Peyer's patch (tissue), 4 donors: ENCODE measurements at regions not wholly inside any gene's neighbourhood (a gene's known extent, or its start where the extent isn't known, plus 50 kb on each side); places are given as distances from the start of the nearest gene placed in this dataset.

ENCODE experiments used
- DNase-seq, 3 donors: peaks; one replicate each; pipeline ENCODE4 v3.0.0-alpha.2; 2017 to 2019
- H3K27ac ChIP-seq, 4 donors: fragments of 200-600 bp; sonication (generic); one replicate each; pipeline ENCODE4 v1.5.1; 2016 to 2019
- H3K27me3 ChIP-seq, 2 donors: fragments of 200-600 bp; sonication (generic); one replicate each; pipeline ENCODE4 v1.5.1; 2019
- H3K36me3 ChIP-seq, 3 donors: fragments of 200-600 bp; sonication (generic); one replicate each; pipeline ENCODE4 v1.5.1; 2016 to 2019
- H3K4me1 ChIP-seq, 4 donors: fragments of 200-600 bp; sonication (generic); one replicate each; pipeline ENCODE4 v1.5.1; 2016 to 2019
- H3K4me3 ChIP-seq, 4 donors: fragments of 200-600 bp; sonication (generic); 1 replicate in 3 of 4; 2 replicates in 1 of 4; pipeline ENCODE4 v1.5.1; 2016 to 2019; ENCODE audit warnings: mild to moderate bottlenecking in 1 of 4
- H3K9me3 ChIP-seq, 4 donors: fragments of 200-600 bp; sonication (generic); one replicate each; pipeline ENCODE4 v1.5.1; 2016 to 2019; ENCODE audit warnings: mild to moderate bottlenecking in 1 of 4
- POLR2A ChIP-seq, 2 donors: fragments of 450-650 bp; IDR thresholded peaks; one replicate each; pipeline ENCODE4 v1.5.1; 2017; ENCODE audit warnings: antibody characterized with exemption in 2 of 2, mild to moderate bottlenecking in 2 of 2, moderate library complexity in 2 of 2
- TF ChIP-seq, protein P1 (sequence below), 6 experiments: fragments of 450-650 bp in 4 of 6; fragments of 200-600 bp in 2 of 6; sonication (generic) in 1 of 6; IDR thresholded peaks; one replicate each; pipeline ENCODE4 v1.5.1; 2017 to 2019; ENCODE audit warnings: antibody characterized with exemption in 6 of 6, mild to moderate bottlenecking in 3 of 6, moderate library complexity in 1 of 6

DNA sequence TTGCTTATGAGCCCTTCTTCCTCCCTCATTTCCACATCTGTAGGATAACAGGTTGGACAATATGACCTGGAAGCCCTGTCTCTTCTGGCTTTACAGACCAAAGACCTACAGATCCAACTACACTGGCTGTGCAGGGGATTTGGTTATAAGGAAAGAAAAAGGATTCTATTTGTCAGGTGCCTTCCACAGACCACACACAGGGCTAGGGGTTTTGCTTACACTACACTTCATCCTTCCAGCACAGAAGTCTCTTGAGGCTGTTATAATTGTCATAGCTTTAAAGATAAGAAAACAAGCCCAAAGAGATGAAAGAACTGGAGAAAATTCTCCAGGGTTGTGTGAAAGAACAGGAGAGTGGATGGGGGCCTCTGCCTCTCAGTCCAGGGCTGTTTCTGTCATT lies 302.6 kb downstream of the MYCN start:
- H3K9me3 ChIP-seq = no peaks in the 10 kb centered on the region
- no peaks in the 10 kb centered on the region for H3K4me1 ChIP-seq
- TF ChIP-seq, protein P1, sequence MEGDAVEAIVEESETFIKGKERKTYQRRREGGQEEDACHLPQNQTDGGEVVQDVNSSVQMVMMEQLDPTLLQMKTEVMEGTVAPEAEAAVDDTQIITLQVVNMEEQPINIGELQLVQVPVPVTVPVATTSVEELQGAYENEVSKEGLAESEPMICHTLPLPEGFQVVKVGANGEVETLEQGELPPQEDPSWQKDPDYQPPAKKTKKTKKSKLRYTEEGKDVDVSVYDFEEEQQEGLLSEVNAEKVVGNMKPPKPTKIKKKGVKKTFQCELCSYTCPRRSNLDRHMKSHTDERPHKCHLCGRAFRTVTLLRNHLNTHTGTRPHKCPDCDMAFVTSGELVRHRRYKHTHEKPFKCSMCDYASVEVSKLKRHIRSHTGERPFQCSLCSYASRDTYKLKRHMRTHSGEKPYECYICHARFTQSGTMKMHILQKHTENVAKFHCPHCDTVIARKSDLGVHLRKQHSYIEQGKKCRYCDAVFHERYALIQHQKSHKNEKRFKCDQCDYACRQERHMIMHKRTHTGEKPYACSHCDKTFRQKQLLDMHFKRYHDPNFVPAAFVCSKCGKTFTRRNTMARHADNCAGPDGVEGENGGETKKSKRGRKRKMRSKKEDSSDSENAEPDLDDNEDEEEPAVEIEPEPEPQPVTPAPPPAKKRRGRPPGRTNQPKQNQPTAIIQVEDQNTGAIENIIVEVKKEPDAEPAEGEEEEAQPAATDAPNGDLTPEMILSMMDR (IDR thresholded peaks at IDR 0.05) = no peak
- no peak for TF ChIP-seq POLR2A (IDR thresholded peaks at IDR 0.05)
- H3K4me3 ChIP-seq = no peak overlapping the region
- no peaks in the 10 kb centered on the region for H3K36me3 ChIP-seq
- no peak overlapping the region for H3K27ac ChIP-seq
- no peaks in the 10 kb centered on the region for H3K27me3 ChIP-seq
- no peak for DNase-seq

DNA sequence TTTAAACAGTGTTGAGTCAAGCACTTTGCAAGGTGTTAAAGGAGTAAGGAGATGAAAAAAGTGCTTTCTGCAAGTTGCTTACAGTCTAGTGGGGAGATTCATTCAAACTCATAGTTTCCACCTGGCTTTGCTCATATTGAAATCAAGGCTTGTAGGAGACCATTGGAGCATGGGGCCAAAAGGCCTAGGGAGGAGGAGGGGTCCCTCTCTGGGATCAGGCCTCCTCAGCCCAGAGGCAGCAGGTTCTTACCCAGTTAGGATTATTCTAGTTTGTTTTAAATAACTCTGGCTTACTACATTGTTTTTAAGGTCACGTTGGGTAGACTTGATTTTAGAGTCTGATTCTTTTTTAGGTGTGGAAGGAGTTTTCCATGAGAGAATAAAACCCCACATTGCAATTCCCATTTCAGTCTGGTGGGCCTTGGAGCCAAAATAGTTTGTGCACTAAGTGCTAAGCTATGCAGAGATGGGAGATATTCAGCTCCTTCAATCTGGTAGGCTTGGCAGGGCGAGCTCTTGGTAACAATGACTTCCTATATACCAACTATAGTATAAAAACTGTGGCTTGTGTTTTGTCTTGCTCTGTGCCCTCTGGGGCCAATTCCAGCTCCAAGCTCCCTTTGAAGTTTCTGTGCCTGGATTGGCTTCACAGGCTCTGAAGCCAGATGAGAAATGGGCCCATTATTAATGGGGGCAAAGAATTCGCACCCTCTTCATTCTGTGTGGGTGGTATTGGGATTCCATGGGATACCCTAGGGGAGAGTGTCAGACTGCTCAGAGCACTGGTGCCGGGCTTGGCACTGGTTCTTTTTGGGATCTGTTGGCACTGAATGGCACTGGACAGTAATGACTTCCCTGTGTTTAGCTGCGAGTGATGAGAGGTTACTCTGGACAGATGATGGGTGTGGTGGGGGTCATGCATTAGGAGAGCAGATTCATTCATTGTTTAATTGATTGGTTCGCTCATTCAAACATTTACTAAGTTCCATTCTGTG lies 301.1 kb downstream of the MYCN start:
- no peaks in the 10 kb centered on the region for H3K36me3 ChIP-seq
- H3K4me1 ChIP-seq = no peaks in the 10 kb centered on the region
- no peaks in the 10 kb centered on the region for H3K27me3 ChIP-seq
- no peak overlapping the region for H3K27ac ChIP-seq
- H3K9me3 ChIP-seq = no peaks in the 10 kb centered on the region
- DNase-seq = no peak
- TF ChIP-seq POLR2A (IDR thresholded peaks at IDR 0.05) = no peak
- TF ChIP-seq, protein P1 (IDR thresholded peaks at IDR 0.05) = no peak
- no peak overlapping the region for H3K4me3 ChIP-seq

DNA sequence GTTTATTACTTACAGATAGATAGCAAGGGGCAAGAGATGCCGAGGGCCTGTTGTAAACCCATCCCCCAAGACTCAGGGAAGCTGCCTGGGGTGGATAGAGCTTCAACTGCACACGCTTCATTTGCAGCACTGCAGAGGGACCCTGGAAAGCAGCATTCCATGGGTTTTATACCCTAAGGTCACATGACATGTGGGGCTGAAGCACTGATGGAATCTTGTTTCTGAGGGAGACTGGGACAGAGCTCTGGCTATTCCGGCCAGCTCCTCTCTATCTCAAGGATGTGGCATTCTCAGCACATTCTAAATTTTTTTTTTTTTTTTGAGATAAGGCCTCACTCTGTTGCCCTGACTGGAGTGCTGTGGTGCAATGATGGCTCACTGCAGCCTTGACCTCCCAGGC lies 300.1 kb downstream of the MYCN start:
- H3K36me3 ChIP-seq = no peaks in the 10 kb centered on the region
- DNase-seq = no peak
- no peaks in the 10 kb centered on the region for H3K9me3 ChIP-seq
- no peaks in the 10 kb centered on the region for H3K27me3 ChIP-seq
- no peaks in the 10 kb centered on the region for H3K4me1 ChIP-seq
- TF ChIP-seq POLR2A (IDR thresholded peaks at IDR 0.05) = no peak
- TF ChIP-seq, protein P1 (IDR thresholded peaks at IDR 0.05) = no peak
- no peak overlapping the region for H3K4me3 ChIP-seq
- H3K27ac ChIP-seq = no peak overlapping the region

DNA sequence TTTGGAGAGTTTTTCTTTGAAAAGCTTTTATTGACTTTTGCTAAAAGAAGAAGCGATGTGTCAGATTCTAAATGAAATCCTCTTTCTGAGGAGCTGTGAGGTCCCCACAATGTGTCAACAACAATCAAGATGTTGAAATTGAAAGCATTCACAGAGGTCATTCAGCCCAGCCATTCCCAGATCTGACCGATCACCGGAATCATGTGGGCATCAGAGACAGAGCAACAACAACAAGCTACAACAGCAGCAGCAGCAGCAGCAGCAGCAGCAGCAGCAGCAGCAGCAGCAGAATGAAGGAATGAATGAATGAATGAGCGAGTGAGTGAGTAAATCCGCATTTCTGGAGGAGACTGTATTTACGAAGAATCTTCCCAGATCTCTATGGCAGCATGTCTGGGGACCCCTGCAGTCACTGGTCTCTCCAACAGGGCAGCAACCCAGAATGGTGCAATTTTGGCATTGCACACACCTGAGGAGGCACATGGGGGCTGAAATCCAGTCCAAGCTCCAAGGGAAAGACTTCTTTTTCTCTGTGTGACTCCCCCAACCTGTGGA lies 299.0 kb downstream of the MYCN start:
- Histone ChIP-seq H3K9me3 (no peaks in the 10 kb centered on the region), H3K36me3 (no peaks in the 10 kb centered on the region), H3K4me3 (no peak overlapping the region), H3K27me3 (no peaks in the 10 kb centered on the region), H3K27ac (no peak overlapping the region), H3K4me1 (no peaks in the 10 kb centered on the region)
- TF ChIP-seq, protein P1 (IDR thresholded peaks at IDR 0.05) = no peak
- TF ChIP-seq POLR2A (IDR thresholded peaks at IDR 0.05) = no peak
- no peak for DNase-seq

DNA sequence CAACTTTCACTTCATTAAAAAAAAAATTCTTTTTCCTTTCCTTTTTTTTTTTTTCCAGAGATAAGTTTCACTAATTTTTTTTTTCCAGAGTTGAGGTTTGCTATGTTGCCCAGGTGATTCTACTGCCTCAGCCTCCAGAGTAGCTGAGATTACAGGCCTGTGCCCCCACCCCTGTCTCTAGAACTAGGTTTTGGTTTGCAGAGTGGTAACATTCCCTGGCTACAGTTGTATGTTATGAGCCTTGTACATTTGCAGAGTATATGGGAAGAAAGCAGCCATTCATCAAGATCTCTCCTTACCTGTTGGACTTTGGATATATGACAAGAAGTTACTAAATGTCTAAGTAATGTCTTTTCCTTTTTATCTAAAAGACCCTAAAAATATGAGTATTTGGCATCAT lies 298.4 kb downstream of the MYCN start:
- H3K4me1 ChIP-seq = no peaks in the 10 kb centered on the region
- no peaks in the 10 kb centered on the region for H3K36me3 ChIP-seq
- no peaks in the 10 kb centered on the region for H3K27me3 ChIP-seq
- TF ChIP-seq, protein P1 (IDR thresholded peaks at IDR 0.05) = no peak
- no peak for TF ChIP-seq POLR2A (IDR thresholded peaks at IDR 0.05)
- H3K9me3 ChIP-seq = no peaks in the 10 kb centered on the region
- no peak for DNase-seq
- H3K27ac ChIP-seq = no peak overlapping the region
- H3K4me3 ChIP-seq = no peak overlapping the region
